Endothelial cell of umbilical vein (primary cell): ENCODE measurements at regions not wholly inside any gene's neighbourhood (a gene's known extent, or its start where the extent isn't known, plus 50 kb on each side); places are given as distances from the start of the nearest gene placed in this dataset.

Experiments
- BruUV-seq: library from RNA; stranded (reverse); fragments of 400-500 nt; replicated peaks from 2 replicates; lab custom pipeline; 2021; lab: Mats Ljungman, UMichigan
- CTCF ChIA-PET: fragments of 300-600, 350-600 bp; sonication (Branson Sonifier 250); formaldehyde crosslinking; loops from one replicate; lab custom pipeline; 2021; ENCODE audit warnings: antibody characterized with exemption, inconsistent platforms; lab: Charles Lee
- POLR2A ChIA-PET: fragments of 300-600, 350-600 bp; sonication (Branson Sonifier 250); formaldehyde crosslinking; loops from one replicate; lab custom pipeline; 2021; ENCODE audit warnings: antibody characterized with exemption, inconsistent platforms; lab: Charles Lee
- DNase-seq: peaks from one replicate; pipeline ENCODE4 v3.0.0-alpha.2; 2011; ENCODE audit warnings: low read depth, low spot score
- FAIRE-seq: peaks from 2 replicates; lab custom pipeline; 2011; peaks lifted over from hg19 to GRCh38; lab: Jason Lieb, UNC
- H2AFZ ChIP-seq: 2 replicates; pipeline ENCODE4 v1.6.0; 2012; ENCODE audit warnings: low read depth, low read length, control low read depth, inconsistent platforms
- H3K27ac ChIP-seq: 2 replicates; pipeline ENCODE4 v1.5.1; 2011; ENCODE audit warnings: low read depth, mild to moderate bottlenecking, control low read depth, low read length, moderate library complexity; ENCODE audit not compliant: insufficient read depth
- H3K27me3 ChIP-seq, 2 experiments: 2 replicates each; pipeline versions ENCODE4 v1.6.0 to v1.6.1; 2011; ENCODE audit warnings: low read length in 2 of 2, mixed read lengths in 1 of 2; ENCODE audit not compliant: control insufficient read depth in 2 of 2, insufficient read depth in 2 of 2
- H3K36me3 ChIP-seq, 2 experiments: 2 replicates in 1 of 2; 3 replicates in 1 of 2; pipeline ENCODE4 v1.5.1; 2011; ENCODE audit warnings: low read length in 2 of 2, mild to moderate bottlenecking in 1 of 2, moderate library complexity in 1 of 2; ENCODE audit not compliant: control insufficient read depth in 2 of 2, insufficient read depth in 2 of 2; ENCODE audit errors: extremely low read depth in 1 of 2
- H3K4me1 ChIP-seq: 3 replicates; pipeline ENCODE4 v1.5.1; 2011; ENCODE audit warnings: mild to moderate bottlenecking, low read length; ENCODE audit not compliant: control insufficient read depth, insufficient read depth; ENCODE audit errors: extremely low read depth
- H3K4me2 ChIP-seq: 2 replicates; pipeline ENCODE4 v1.6.1; 2011; ENCODE audit warnings: low read length, control low read depth, mixed read lengths; ENCODE audit not compliant: insufficient read depth
- H3K4me3 ChIP-seq, 3 experiments: fragments of 200-600 bp in 1 of 3; sonication (generic), shearing (Covaris generic) in 1 of 3; replicated peaks in 1 of 3; 2 replicates each; pipeline ENCODE4 v1.5.1; 2011 to 2016; ENCODE audit warnings: control low read depth in 3 of 3, low read length in 3 of 3, mild to moderate bottlenecking in 2 of 3, inconsistent platforms in 1 of 3, low read depth in 1 of 3, moderate library complexity in 1 of 3; ENCODE audit not compliant: insufficient read depth in 1 of 3
- H3K79me2 ChIP-seq: 2 replicates; pipeline ENCODE4 v1.6.0; 2012; ENCODE audit warnings: low read length, inconsistent platforms; ENCODE audit not compliant: control insufficient read depth, insufficient read depth
- H3K9ac ChIP-seq: replicated peaks from 2 replicates; pipeline ENCODE3; 2011; ENCODE audit warnings: low read length, control low read depth; ENCODE audit not compliant: insufficient read depth; ENCODE audit errors: extremely low read depth
- H3K9me1 ChIP-seq: replicated peaks from 3 replicates; pipeline ENCODE4 v1.6.0; 2011; ENCODE audit warnings: mild to moderate bottlenecking, low read length; ENCODE audit not compliant: control insufficient read depth, insufficient read depth; ENCODE audit errors: extremely low read depth
- H3K9me3 ChIP-seq: replicated peaks from 2 replicates; pipeline ENCODE4 v1.5.1; 2012; ENCODE audit warnings: low read length, inconsistent platforms; ENCODE audit not compliant: control insufficient read depth, insufficient read depth
- H4K20me1 ChIP-seq: replicated peaks from 2 replicates; pipeline ENCODE3; 2011; ENCODE audit warnings: mild to moderate bottlenecking, low read length; ENCODE audit not compliant: control insufficient read depth, insufficient read depth; ENCODE audit errors: extremely low read depth
- CTCF ChIP-seq, 2 donors: IDR thresholded peaks; 1 replicate in 1 of 2; 2 replicates in 1 of 2; pipeline ENCODE4 v1.5.1; 2011; ENCODE audit warnings: low read length in 2 of 2, mild to moderate bottlenecking in 2 of 2, moderate library complexity in 2 of 2, control low read depth in 1 of 2, inconsistent platforms in 1 of 2, low read depth in 1 of 2; ENCODE audit not compliant: insufficient read depth in 1 of 2; ENCODE audit errors: extremely low read depth in 1 of 2
- EZH2 ChIP-seq: IDR thresholded peaks from 2 replicates; pipeline ENCODE4 v1.6.1; 2012; ENCODE audit warnings: borderline replicate concordance, low read depth, mild to moderate bottlenecking, moderate library complexity, low read length, inconsistent platforms; ENCODE audit not compliant: severe bottlenecking
- FOS ChIP-seq: IDR thresholded peaks from 2 replicates; pipeline ENCODE4 v1.6.1; 2011; ENCODE audit warnings: mild to moderate bottlenecking, low read length, moderate library complexity, borderline replicate concordance; ENCODE audit not compliant: insufficient read depth
- GATA2 ChIP-seq: IDR thresholded peaks from 2 replicates; pipeline ENCODE4 v1.7.0; 2011; ENCODE audit warnings: low read depth, mild to moderate bottlenecking, moderate library complexity, mixed read lengths, low read length; ENCODE audit not compliant: insufficient read length, insufficient read depth
- MAX ChIP-seq: IDR thresholded peaks from 2 replicates; pipeline ENCODE4 v1.6.1; 2011; ENCODE audit not compliant: insufficient read depth, insufficient read length
- POLR2AphosphoS5 ChIP-seq: IDR thresholded peaks from 2 replicates; pipeline ENCODE4 v1.6.1; 2012; ENCODE audit warnings: low read depth, mild to moderate bottlenecking, control low read depth, low read length, moderate library complexity; ENCODE audit not compliant: insufficient read depth
- dilution Hi-C: fragments of 300-500 bp; cut with MboI; formaldehyde crosslinking; loops from one replicate; pipeline ENCODE4 v1.15.0; 2019; ENCODE audit warnings: low sequenced_read_pairs; ENCODE audit not compliant: extremely low pct_ligation_motif_present
- intact Hi-C: fragments of 100-400 bp; cut with micrococcal nuclease; formaldehyde crosslinking; loops from one replicate; pipeline ENCODE4 v1.10.0; 2022

- DNase-seq (peak; percentile 6), FAIRE-seq (no peak)
- H3K9me3 ChIP-seq, result no peaks in the 10 kb centered on the region
- H4K20me1 ChIP-seq, result no peaks in the 10 kb centered on the region
- H3K4me3 ChIP-seq, result no peak overlapping the region
- H2AFZ ChIP-seq, result no peak overlapping the region
- ChIA-PET CTCF (interaction anchor here (0.9 to 1.2 kb wide), 3 partner anchors 8 to 746 kb away, joined by 3 to 4 read pairs (median 3); no protein-coding TSS in a partner anchor), POLR2A (interaction anchor here (0.5 kb wide), 1 partner anchor 746 kb away, joined by 13 read pairs; no protein-coding TSS in a partner anchor)
- intact Hi-C loops (no loop called here), dilution Hi-C loops (no loop called here)
- no peak overlapping the region for H3K27ac ChIP-seq
- no peak overlapping the region for H3K9ac ChIP-seq
- no TSS peak for BruUV-seq
- no peak for TF ChIP-seq CTCF (IDR thresholded peaks at IDR 0.05; ENCODE audit: extremely low read depth in 1 of 2, insufficient read depth in 1 of 2, low read depth in 1 of 2, low read length in 2 of 2)
- TF ChIP-seq POLR2AphosphoS5, result no peak
- no peak for TF ChIP-seq EZH2
- no peak for TF ChIP-seq MAX
- TF ChIP-seq GATA2, result no peak
- no peak for TF ChIP-seq FOS
- H3K79me2 ChIP-seq, result no peaks in the 10 kb centered on the region
- no peaks in the 10 kb centered on the region for H3K9me1 ChIP-seq
- no peaks in the 10 kb centered on the region for H3K36me3 ChIP-seq
- H3K27me3 ChIP-seq, result no peaks in the 10 kb centered on the region
- no peaks in the 10 kb centered on the region for H3K4me1 ChIP-seq
- no peak overlapping the region for H3K4me2 ChIP-seq
Observed at GRCh38 chr1:213376862-213377372, 325.9 kb downstream of the RPS6KC1 start.
